CD8-positive, alpha-beta memory T cell (primary cell): ENCODE measurements at regions not wholly inside any gene's neighbourhood (a gene's known extent, or its start where the extent isn't known, plus 50 kb on each side); places are given as distances from the start of the nearest gene placed in this dataset.
"Not testable (repeated sequence)": the region's sequence is repeated elsewhere in the genome, so short reads cannot be mapped to it uniquely, and the experiment has no call there.

ENCODE experiments used
- CTCF ChIA-PET: fragments of 350-600 bp; sonication (Branson Sonifier 250); formaldehyde crosslinking; loops from one replicate; lab custom pipeline; 2021; ENCODE audit warnings: antibody characterized with exemption; lab: Charles Lee
- POLR2A ChIA-PET: fragments of 350-600 bp; sonication (Branson Sonifier 250); formaldehyde crosslinking; loops from one replicate; lab custom pipeline; 2021; ENCODE audit warnings: antibody characterized with exemption; lab: Charles Lee
- DNase-seq, 5 donors: peaks; one replicate each; pipeline versions ENCODE4 v3.0.0 to v3.0.0-alpha.2; 2020 to 2022; ENCODE audit warnings: mixed read lengths in 1 of 5
- H3K27ac ChIP-seq: one replicate; pipeline ENCODE4 v1.7.0; 2013; ENCODE audit warnings: low read depth, mild to moderate bottlenecking, low read length, moderate library complexity
- H3K27me3 ChIP-seq: 2 replicates; pipeline ENCODE4 v1.7.0; 2013; ENCODE audit warnings: low read length, mild to moderate bottlenecking; ENCODE audit not compliant: insufficient read depth, poor library complexity, severe bottlenecking
- H3K36me3 ChIP-seq: 2 replicates; pipeline ENCODE4 v1.7.0; 2013; ENCODE audit warnings: mild to moderate bottlenecking, low read length, moderate library complexity; ENCODE audit not compliant: insufficient read depth
- H3K4me1 ChIP-seq: 2 replicates; pipeline ENCODE4 v1.7.0; 2013; ENCODE audit warnings: mild to moderate bottlenecking, low read length, moderate library complexity; ENCODE audit not compliant: insufficient read depth
- H3K4me3 ChIP-seq: 2 replicates; pipeline ENCODE4 v1.7.0; 2013; ENCODE audit warnings: mild to moderate bottlenecking, low read length
- H3K9me3 ChIP-seq: 2 replicates; pipeline ENCODE4 v1.7.0; 2013; ENCODE audit warnings: mild to moderate bottlenecking, low read length
- H3K27ac Mint-ChIP-seq, 8 donors: one replicate each; pipeline ENCODE4 v1.8.0; 2020 to 2021; ENCODE audit warnings: mixed read lengths in 8 of 8, mild to moderate bottlenecking in 6 of 8, inconsistent platforms in 3 of 8, moderate library complexity in 3 of 8
- H3K27me3 Mint-ChIP-seq, 2 donors: one replicate each; pipeline ENCODE4 v1.8.0; 2020 to 2021; ENCODE audit warnings: mixed read lengths in 2 of 2, mild to moderate bottlenecking in 1 of 2, moderate library complexity in 1 of 2
- H3K36me3 Mint-ChIP-seq, 3 donors: one replicate each; pipeline ENCODE4 v1.8.0; 2020 to 2021; ENCODE audit warnings: mixed read lengths in 3 of 3, inconsistent platforms in 1 of 3, mild to moderate bottlenecking in 1 of 3
- H3K4me1 Mint-ChIP-seq, 3 donors: one replicate each; pipeline ENCODE4 v1.8.0; 2020 to 2021; ENCODE audit warnings: mixed read lengths in 3 of 3, inconsistent platforms in 1 of 3, mild to moderate bottlenecking in 1 of 3
- H3K4me3 Mint-ChIP-seq, 7 donors: one replicate each; pipeline ENCODE4 v1.8.0; 2020 to 2021; ENCODE audit warnings: mixed read lengths in 7 of 7, mild to moderate bottlenecking in 6 of 7, moderate library complexity in 4 of 7, inconsistent platforms in 2 of 7
- H3K9me3 Mint-ChIP-seq, 5 donors: one replicate each; pipeline ENCODE4 v1.8.0; 2020 to 2022; ENCODE audit warnings: mixed read lengths in 5 of 5, mild to moderate bottlenecking in 3 of 5, moderate library complexity in 2 of 5, inconsistent platforms in 1 of 5

DNA sequence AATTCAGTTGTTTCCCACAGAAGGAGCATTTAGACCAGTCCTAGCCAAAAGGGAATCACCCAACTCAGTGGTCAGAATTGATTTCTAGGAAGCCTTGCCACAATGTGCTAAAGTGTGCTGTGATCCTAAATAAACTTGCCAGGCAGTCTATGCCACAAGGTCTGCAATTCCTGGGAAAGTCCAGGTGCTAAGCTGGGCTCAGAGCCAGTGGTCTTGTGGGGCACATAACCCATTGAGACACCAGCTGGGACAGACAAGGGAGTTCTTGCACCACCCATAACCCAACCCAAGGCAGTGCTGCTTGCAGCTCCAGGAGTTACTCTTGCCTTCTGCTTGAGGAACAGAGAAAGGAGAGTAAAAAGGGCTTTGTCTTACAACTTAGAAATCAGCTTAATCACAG lies 489.5 kb upstream of the SPRY2 start:
- no peak for DNase-seq
- no peak overlapping the region for H3K27ac Mint-ChIP-seq
- H3K27ac ChIP-seq, result no peak overlapping the region
- H3K9me3 Mint-ChIP-seq, result peaks cover 22 to 61% (median 45%) of the 10 kb centered on the region in 5 donors
- no peaks in the 10 kb centered on the region for H3K27me3 Mint-ChIP-seq
- H3K4me3 Mint-ChIP-seq, result no peak overlapping the region
- no peak overlapping the region for H3K4me3 ChIP-seq
- ChIA-PET CTCF (no interaction called here), POLR2A (no interaction called here)
- H3K36me3 Mint-ChIP-seq, result peaks cover 0 to 26% (median 0%) of the 10 kb centered on the region in 3 donors
- no peaks in the 10 kb centered on the region for H3K36me3 ChIP-seq
- H3K4me1 Mint-ChIP-seq, result no peaks in the 10 kb centered on the region
- H3K27me3 ChIP-seq, result no peaks in the 10 kb centered on the region
- H3K4me1 ChIP-seq, result no peaks in the 10 kb centered on the region
- no peaks in the 10 kb centered on the region for H3K9me3 ChIP-seq

DNA sequence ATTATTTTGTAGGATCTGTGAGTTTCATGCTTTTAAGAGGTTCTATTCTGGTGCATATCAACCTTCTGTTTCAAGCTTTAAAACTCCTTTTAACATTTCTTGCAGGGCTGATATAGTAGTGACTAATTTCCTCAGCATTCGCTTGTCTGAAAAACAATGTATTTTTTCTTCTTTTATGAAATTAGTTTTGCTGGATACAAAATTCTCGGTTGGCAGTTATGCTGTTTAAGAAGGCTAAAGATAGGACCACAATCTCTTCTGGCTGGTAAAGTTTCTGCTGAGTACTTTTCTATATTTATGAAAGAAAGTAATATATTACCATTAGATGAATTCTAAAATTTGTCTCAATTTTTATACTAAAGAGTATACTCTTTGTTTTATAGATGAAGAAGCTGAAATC lies 487.8 kb upstream of the SPRY2 start:
- H3K9me3 Mint-ChIP-seq, result peaks cover 14 to 47% (median 33%) of the 10 kb centered on the region in 5 donors
- POLR2A ChIA-PET, result no interaction called here

DNA sequence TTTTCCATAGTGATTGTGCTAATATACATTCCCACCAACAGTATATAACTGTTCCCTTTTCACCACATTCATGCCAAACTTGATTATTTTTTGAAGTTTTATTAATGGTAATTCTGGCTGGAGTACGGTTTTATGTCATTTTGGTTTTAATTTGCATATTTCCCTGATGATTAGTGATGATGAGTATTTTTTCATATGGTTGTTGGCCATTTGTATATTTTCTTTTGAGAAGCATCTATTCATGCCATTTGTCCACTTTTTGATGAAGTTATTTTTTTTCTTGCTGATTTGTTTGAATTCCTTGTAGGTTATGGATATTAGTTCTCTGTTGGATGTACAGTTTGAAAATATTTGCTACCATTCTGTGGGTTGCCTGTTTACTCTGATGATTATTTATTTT lies 484.4 kb upstream of the SPRY2 start:
- H3K4me3 ChIP-seq, result no peak overlapping the region
- H3K27ac ChIP-seq, result no peak overlapping the region
- no peaks in the 10 kb centered on the region for H3K27me3 ChIP-seq
- H3K9me3 ChIP-seq, result no peaks in the 10 kb centered on the region
- Mint-ChIP-seq H3K36me3 (peaks cover 0 to 18% (median 0%) of the 10 kb centered on the region in 3 donors), H3K4me1 (no peaks in the 10 kb centered on the region), H3K9me3 (peaks cover 9 to 31% (median 17%) of the 10 kb centered on the region in 5 donors), H3K27ac (no peak overlapping the region), H3K27me3 (no peaks in the 10 kb centered on the region), H3K4me3 (no peak overlapping the region)
- H3K4me1 ChIP-seq, result no peaks in the 10 kb centered on the region
- DNase-seq, result no peak
- H3K36me3 ChIP-seq, result no peaks in the 10 kb centered on the region
- ChIA-PET POLR2A (no interaction called here), CTCF (no interaction called here)

More for the DNA sequence above, 487.8 kb upstream of the SPRY2 start:
- no peaks in the 10 kb centered on the region for H3K4me1 Mint-ChIP-seq
- no peak overlapping the region for H3K4me3 Mint-ChIP-seq
- DNase-seq, result no peak
- no peaks in the 10 kb centered on the region for H3K36me3 ChIP-seq
- no peak overlapping the region for H3K27ac ChIP-seq
- H3K27me3 Mint-ChIP-seq, result no peaks in the 10 kb centered on the region
- H3K4me1 ChIP-seq, result no peaks in the 10 kb centered on the region
- H3K9me3 ChIP-seq, result no peaks in the 10 kb centered on the region
- H3K27ac Mint-ChIP-seq, result no peak overlapping the region
- H3K36me3 Mint-ChIP-seq, result peaks cover 0 to 18% (median 0%) of the 10 kb centered on the region in 3 donors
- CTCF ChIA-PET, result no interaction called here
- H3K27me3 ChIP-seq, result no peaks in the 10 kb centered on the region
- H3K4me3 ChIP-seq, result no peak overlapping the region

DNA sequence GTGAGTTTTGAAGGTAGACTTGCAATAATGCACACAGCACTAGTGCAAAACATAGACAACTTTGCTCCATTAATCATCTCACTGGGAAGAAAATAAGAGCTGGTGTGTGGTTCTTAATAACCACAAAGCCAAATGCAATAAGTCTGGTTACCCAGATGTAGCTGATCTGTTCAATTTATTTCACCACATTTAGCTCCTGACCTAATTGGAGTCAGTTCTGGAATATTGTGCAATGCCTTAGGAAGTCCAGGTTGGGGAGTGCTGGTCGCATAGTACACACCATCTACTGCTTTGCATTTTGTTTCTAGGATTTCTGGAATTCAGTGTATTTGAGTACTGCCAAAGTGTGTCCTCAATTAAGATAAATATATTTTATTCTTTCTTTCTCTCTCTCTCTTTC lies 483.3 kb upstream of the SPRY2 start:
- Histone ChIP-seq H3K4me1 (no peaks in the 10 kb centered on the region), H3K27me3 (no peaks in the 10 kb centered on the region), H3K4me3 (no peak overlapping the region), H3K27ac (no peak overlapping the region), H3K36me3 (no peaks in the 10 kb centered on the region), H3K9me3 (no peaks in the 10 kb centered on the region)
- peaks cover 0 to 18% (median 0%) of the 10 kb centered on the region in 3 donors for H3K36me3 Mint-ChIP-seq
- no peak overlapping the region for H3K4me3 Mint-ChIP-seq
- peaks cover 8 to 31% (median 13%) of the 10 kb centered on the region in 5 donors for H3K9me3 Mint-ChIP-seq
- no peaks in the 10 kb centered on the region for H3K27me3 Mint-ChIP-seq
- H3K4me1 Mint-ChIP-seq, result no peaks in the 10 kb centered on the region
- CTCF ChIA-PET, result no interaction called here
- no peak for DNase-seq
- H3K27ac Mint-ChIP-seq, result no peak overlapping the region
- POLR2A ChIA-PET, result no interaction called here

DNA sequence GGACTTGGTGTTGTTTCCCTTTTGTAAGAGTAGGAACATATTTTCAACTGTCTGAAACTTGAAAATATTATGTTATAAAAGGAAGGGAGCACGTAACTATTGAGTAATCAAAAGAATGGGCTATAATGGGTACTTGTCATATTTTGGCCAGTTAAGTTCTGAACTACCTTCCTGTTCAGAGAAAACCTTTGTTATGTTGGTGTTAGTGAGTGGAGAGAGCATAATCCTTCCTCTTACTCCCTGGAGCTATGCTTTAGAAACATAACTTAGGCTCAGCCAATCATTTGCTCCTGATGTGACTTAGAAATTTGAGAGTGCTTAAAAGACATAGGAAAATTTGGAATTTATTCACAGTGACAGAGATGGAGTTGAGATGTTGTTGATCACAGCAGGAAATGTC lies 482.5 kb upstream of the SPRY2 start:
- Mint-ChIP-seq H3K9me3 (peaks cover 5 to 25% (median 10%) of the 10 kb centered on the region in 5 donors), H3K4me1 (no peaks in the 10 kb centered on the region), H3K27ac (no peak overlapping the region), H3K36me3 (peaks cover 0 to 14% (median 0%) of the 10 kb centered on the region in 3 donors), H3K27me3 (no peaks in the 10 kb centered on the region), H3K4me3 (no peak overlapping the region)
- H3K27me3 ChIP-seq, result no peaks in the 10 kb centered on the region
- no peak overlapping the region for H3K27ac ChIP-seq
- H3K4me3 ChIP-seq, result no peak overlapping the region
- no peaks in the 10 kb centered on the region for H3K36me3 ChIP-seq
- H3K9me3 ChIP-seq, result no peaks in the 10 kb centered on the region
- no peaks in the 10 kb centered on the region for H3K4me1 ChIP-seq
- CTCF ChIA-PET, result no interaction called here
- POLR2A ChIA-PET, result no interaction called here
- DNase-seq, result no peak

DNA sequence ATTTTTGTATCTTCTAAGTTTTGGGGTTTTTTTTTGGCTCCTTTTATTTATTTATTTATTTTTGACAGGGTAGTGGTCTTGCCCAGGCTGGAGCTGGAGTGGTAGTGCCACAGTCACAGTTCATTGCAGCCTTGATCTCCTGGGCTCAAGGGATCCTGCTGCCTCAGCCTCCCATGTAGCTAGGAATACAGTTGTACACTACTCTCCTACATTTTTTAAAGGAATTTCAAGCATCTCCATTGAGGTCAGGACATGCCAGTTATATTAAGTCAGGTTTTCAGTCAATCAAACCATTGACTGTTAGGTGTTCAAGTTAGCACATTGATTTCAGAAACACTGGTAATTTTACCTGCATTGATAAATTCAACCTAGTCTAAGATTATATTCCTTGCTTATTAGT lies 480.5 kb upstream of the SPRY2 start:
- H3K4me1 Mint-ChIP-seq, result no peaks in the 10 kb centered on the region
- H3K27ac ChIP-seq, result no peak overlapping the region
- H3K27ac Mint-ChIP-seq, result no peak overlapping the region
- ChIA-PET CTCF (no interaction called here), POLR2A (no interaction called here)
- H3K36me3 Mint-ChIP-seq, result no peaks in the 10 kb centered on the region
- no peaks in the 10 kb centered on the region for H3K36me3 ChIP-seq
- H3K9me3 ChIP-seq, result no peaks in the 10 kb centered on the region
- H3K4me3 ChIP-seq, result no peak overlapping the region
- peaks cover 0 to 17% (median 4%) of the 10 kb centered on the region in 5 donors for H3K9me3 Mint-ChIP-seq
- H3K27me3 Mint-ChIP-seq, result no peaks in the 10 kb centered on the region
- no peaks in the 10 kb centered on the region for H3K27me3 ChIP-seq
- no peak overlapping the region for H3K4me3 Mint-ChIP-seq
- no peak for DNase-seq
- H3K4me1 ChIP-seq, result no peaks in the 10 kb centered on the region

DNA sequence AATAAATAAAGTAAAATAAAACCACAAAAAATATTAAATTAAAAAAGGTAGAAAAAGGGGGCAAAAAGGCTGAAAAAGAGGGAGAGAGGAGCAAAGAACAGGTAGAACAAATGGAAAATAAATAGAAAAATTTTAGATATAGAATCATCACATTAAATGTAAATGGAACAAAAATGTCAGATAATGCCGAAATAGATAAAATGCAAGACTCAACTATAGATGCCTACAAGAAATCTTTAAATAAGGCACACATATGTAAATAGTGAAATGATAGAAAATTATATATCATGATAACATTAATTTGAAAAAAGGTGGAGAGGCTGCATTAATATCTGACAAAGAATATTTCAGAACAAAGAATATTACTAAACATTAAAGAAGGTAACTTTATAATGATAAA lies 477.1 kb upstream of the SPRY2 start:
- H3K27me3 Mint-ChIP-seq, result no peaks in the 10 kb centered on the region
- ChIA-PET CTCF (no interaction called here), POLR2A (no interaction called here)
- H3K36me3 Mint-ChIP-seq, result peaks cover 0 to 3% (median 0%) of the 10 kb centered on the region in 3 donors
- H3K9me3 Mint-ChIP-seq, result peaks cover 0 to 16% (median 5%) of the 10 kb centered on the region in 5 donors
- Histone ChIP-seq H3K27me3 (no peaks in the 10 kb centered on the region), H3K9me3 (no peaks in the 10 kb centered on the region), H3K4me1 (no peaks in the 10 kb centered on the region), H3K4me3 (no peak overlapping the region), H3K36me3 (no peaks in the 10 kb centered on the region), H3K27ac (no peak overlapping the region)
- no peaks in the 10 kb centered on the region for H3K4me1 Mint-ChIP-seq
- H3K4me3 Mint-ChIP-seq, result no peak overlapping the region
- no peak for DNase-seq
- H3K27ac Mint-ChIP-seq, result no peak overlapping the region

DNA sequence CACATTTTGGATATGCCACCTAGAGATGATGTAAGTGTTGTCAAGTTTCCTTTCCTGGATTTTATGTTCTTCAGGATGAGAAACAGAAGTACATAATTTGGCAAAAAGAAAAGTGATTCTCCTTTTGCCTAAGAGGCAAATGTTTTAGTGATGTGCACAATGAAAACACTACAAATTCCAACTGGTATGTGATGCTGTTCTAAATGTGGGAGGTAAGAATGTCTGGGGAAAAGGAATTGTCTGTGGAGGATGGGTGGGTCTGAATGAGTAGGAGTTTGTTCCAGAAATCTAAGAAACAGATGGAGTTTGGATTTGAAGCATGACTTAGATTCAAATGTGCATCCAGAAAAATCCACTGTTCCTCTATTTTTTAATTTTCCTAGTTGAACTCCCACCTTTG lies 473.6 kb upstream of the SPRY2 start:
- ChIA-PET CTCF (no interaction called here), POLR2A (no interaction called here)
- Histone ChIP-seq H3K27me3 (no peaks in the 10 kb centered on the region), H3K4me3 (no peak overlapping the region), H3K36me3 (no peaks in the 10 kb centered on the region), H3K9me3 (no peaks in the 10 kb centered on the region), H3K4me1 (no peaks in the 10 kb centered on the region), H3K27ac (no peak overlapping the region)
- H3K36me3 Mint-ChIP-seq, result peaks cover 0 to 7% (median 3%) of the 10 kb centered on the region in 3 donors
- H3K4me1 Mint-ChIP-seq, result no peaks in the 10 kb centered on the region
- no peak overlapping the region for H3K27ac Mint-ChIP-seq
- no peaks in the 10 kb centered on the region for H3K27me3 Mint-ChIP-seq
- no peak for DNase-seq
- H3K9me3 Mint-ChIP-seq, result peaks cover 4 to 16% (median 8%) of the 10 kb centered on the region in 5 donors
- H3K4me3 Mint-ChIP-seq, result no peak overlapping the region

DNA sequence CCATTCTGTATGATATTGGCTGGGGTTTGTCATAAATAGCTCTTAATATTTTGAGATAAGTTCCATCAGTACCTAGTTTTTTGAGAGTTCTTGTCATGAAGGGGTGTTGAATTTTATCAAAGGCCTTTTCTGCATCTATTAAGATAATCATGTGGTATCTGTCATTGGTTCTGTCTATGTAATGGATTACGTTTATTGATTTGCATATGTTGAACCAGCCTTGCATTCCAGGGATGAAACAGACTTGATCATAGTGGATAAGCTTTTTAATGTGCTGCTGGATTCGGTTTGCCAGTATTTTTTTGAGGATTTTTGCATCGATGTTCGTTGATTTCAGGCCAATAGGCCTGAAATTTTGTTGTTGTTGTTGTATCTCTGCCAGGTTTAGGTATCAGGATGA lies 469.4 kb upstream of the SPRY2 start:
- H3K27me3 Mint-ChIP-seq, CTCF ChIA-PET, H3K27ac Mint-ChIP-seq, H3K4me1 Mint-ChIP-seq, POLR2A ChIA-PET, H3K36me3 Mint-ChIP-seq, H3K27me3 ChIP-seq, H3K4me3 Mint-ChIP-seq, DNase-seq, H3K9me3 ChIP-seq, H3K27ac ChIP-seq, H3K4me3 ChIP-seq, H3K4me1 ChIP-seq, H3K36me3 ChIP-seq: not testable (repeated sequence)
- peaks cover 0 to 16% (median 5%) of the 10 kb centered on the region in 5 donors for H3K9me3 Mint-ChIP-seq
